GM12878 (cell line): ENCODE measurements at regions not wholly inside any gene's neighbourhood (a gene's known extent, or its start where the extent isn't known, plus 50 kb on each side); places are given as distances from the start of the nearest gene placed in this dataset.

ENCODE experiments used
- ATAC-seq: fragments of 200-7000 bp; cut with Tn5 transposase; 3 replicates; pipeline ENCODE4 v1.9.1; 2020; ENCODE audit warnings: mild to moderate bottlenecking, moderate library complexity
- BruUV-seq: library from RNA; stranded (reverse); fragments of 400-500 nt; replicated peaks from 2 replicates; lab custom pipeline; 2021; lab: Mats Ljungman, UMichigan
- CTCF ChIA-PET: fragments of 300-600 bp; sonication (Branson Sonifier 250); formaldehyde crosslinking; extraction: SDS; loops from one replicate; lab custom pipeline; 2021; ENCODE audit warnings: inconsistent platforms; lab: Yijun Ruan, JAX
- POLR2A ChIA-PET: fragments of 350-600 bp; formaldehyde crosslinking; extraction: SDS; loops from one replicate; lab custom pipeline; 2021; ENCODE audit warnings: inconsistent platforms; lab: Charles Lee
- RAD21 ChIA-PET: fragments of 300-600 bp; sonication (Branson Sonifier 250); formaldehyde crosslinking; loops from one replicate; lab custom pipeline; 2023; ENCODE audit warnings: antibody characterized with exemption; ENCODE audit not compliant: unreplicated experiment; lab: Charles Lee
- SMC1A ChIA-PET: fragments of 300-600 bp; sonication (Branson Sonifier 250); formaldehyde crosslinking; loops from one replicate; lab custom pipeline; 2023; ENCODE audit not compliant: unreplicated experiment, uncharacterized antibody; lab: Charles Lee
- DNase-seq: peaks from one replicate; pipeline ENCODE4 v3.0.0-alpha.2; 2011; ENCODE audit warnings: low read depth, low spot score
- FAIRE-seq: peaks from 3 replicates; lab custom pipeline; 2011; peaks lifted over from hg19 to GRCh38; lab: Jason Lieb, UNC
- H2AFZ ChIP-seq: 2 replicates; pipeline ENCODE4 v1.6.0; 2011; ENCODE audit warnings: low read depth, low read length, control low read depth; ENCODE audit not compliant: control insufficient read depth
- H3K27ac ChIP-seq: 2 replicates; pipeline ENCODE4 v1.5.1; 2011; ENCODE audit warnings: control low read depth; ENCODE audit not compliant: control insufficient read depth, insufficient read depth
- H3K27me3 ChIP-seq, 2 experiments: replicated peaks in 1 of 2; 2 replicates each; pipeline versions ENCODE4 v1.6.0 to v1.6.1; 2011; ENCODE audit warnings: low read length in 1 of 2; ENCODE audit not compliant: control insufficient read depth in 2 of 2, insufficient read depth in 2 of 2
- H3K36me3 ChIP-seq, 2 experiments: 2 replicates each; pipeline ENCODE4 v1.5.1; 2011; ENCODE audit warnings: low read length in 1 of 2; ENCODE audit not compliant: control insufficient read depth in 2 of 2, insufficient read depth in 2 of 2
- H3K4me1 ChIP-seq: 2 replicates; pipeline ENCODE4 v1.6.1; 2011; ENCODE audit warnings: mild to moderate bottlenecking, low read length, moderate library complexity, mixed read lengths; ENCODE audit not compliant: control insufficient read depth, insufficient read depth
- H3K4me2 ChIP-seq: 2 replicates; pipeline ENCODE4 v1.6.0; 2011; ENCODE audit warnings: control low read depth; ENCODE audit not compliant: control insufficient read depth, insufficient read depth
- H3K4me3 ChIP-seq: fragments of 200-600 bp; sonication (generic); 2 replicates; pipeline ENCODE4 v1.5.1; 2016
- H3K79me2 ChIP-seq: 2 replicates; pipeline ENCODE4 v1.6.0; 2011; ENCODE audit warnings: low read length; ENCODE audit not compliant: control insufficient read depth, insufficient read depth
- H3K9ac ChIP-seq: 2 replicates; pipeline ENCODE4 v1.8.0; 2011; ENCODE audit warnings: low read length, control low read depth, mixed read lengths; ENCODE audit not compliant: control insufficient read depth, insufficient read depth
- H3K9me3 ChIP-seq: replicated peaks from 3 replicates; pipeline ENCODE4 v1.5.1; 2011; ENCODE audit warnings: mild to moderate bottlenecking, low read length; ENCODE audit not compliant: control insufficient read depth, insufficient read depth
- H4K20me1 ChIP-seq: 2 replicates; pipeline ENCODE4 v1.6.0; 2011; ENCODE audit not compliant: control insufficient read depth, insufficient read depth
- CUX1 ChIP-seq: IDR thresholded peaks from 2 replicates; pipeline ENCODE4 v1.6.1; 2012; ENCODE audit warnings: improper control_type of control experiment, low read depth, low read length; ENCODE audit not compliant: insufficient replicate concordance
- HDGF ChIP-seq: fragments of 450-650 bp; IDR thresholded peaks from 2 replicates; pipeline ENCODE4 v1.6.1; 2016; ENCODE audit warnings: antibody characterized with exemption
- JUND ChIP-seq: IDR thresholded peaks from 2 replicates; pipeline ENCODE4 v1.6.1; 2012; ENCODE audit warnings: low read depth, mild to moderate bottlenecking, low read length, improper control_type of control experiment, moderate library complexity
- MXI1 ChIP-seq: fragments of 150-350 bp; IDR thresholded peaks from 2 replicates; pipeline ENCODE4 v1.6.1; 2011; ENCODE audit warnings: low read depth, mild to moderate bottlenecking, inconsistent platforms, low read length, improper control_type of control experiment
- NFXL1 ChIP-seq: fragments of 450-650 bp; IDR thresholded peaks from 2 replicates; pipeline ENCODE4 v1.6.1; 2017; ENCODE audit warnings: antibody characterized with exemption, mild to moderate bottlenecking, borderline replicate concordance
- NFYB ChIP-seq: IDR thresholded peaks from 2 replicates; pipeline ENCODE4 v1.6.1; 2011; ENCODE audit warnings: low read depth, mild to moderate bottlenecking, low read length, improper control_type of control experiment, moderate library complexity; ENCODE audit not compliant: insufficient read depth
- NR2C2 ChIP-seq: IDR thresholded peaks from 2 replicates; pipeline ENCODE4 v1.6.1; 2011; ENCODE audit warnings: borderline replicate concordance, low read depth; ENCODE audit not compliant: control insufficient read depth, insufficient read length
- PML ChIP-seq: IDR thresholded peaks from 2 replicates; pipeline ENCODE4 v1.6.1; 2012; ENCODE audit warnings: low read length, inconsistent platforms
- RELA ChIP-seq: fragments of 450-650 bp; IDR thresholded peaks from 2 replicates; pipeline ENCODE4 v1.8.0; 2014; ENCODE audit warnings: borderline replicate concordance; ENCODE audit not compliant: partially characterized antibody
- SIN3A ChIP-seq: IDR thresholded peaks from 2 replicates; pipeline ENCODE4 v1.6.1; 2012; ENCODE audit warnings: low read depth, low read length, improper control_type of control experiment
- SP1 ChIP-seq: IDR thresholded peaks from one replicate; pipeline ENCODE4 v1.6.1; 2011; ENCODE audit warnings: low read depth, low read length
- TARDBP ChIP-seq: IDR thresholded peaks from 2 replicates; pipeline ENCODE4 v1.6.1; 2016; ENCODE audit warnings: borderline replicate concordance
- WGBS: methylation state at CpG from one replicate; pipeline ENCODE4 v1.1.6; 2016; ENCODE audit warnings: low lambda C conversion rate; ENCODE audit not compliant: insufficient replicate concordance, insufficient coverage; ENCODE audit errors: missing lambda C conversion rate; 5-methylcytosine and 5-hydroxymethylcytosine counted together
- in situ Hi-C: fragments of 300-500 bp; cut with MboI; formaldehyde crosslinking; loops from 9 replicates; pipeline ENCODE4 v1.14.3; 2018; ENCODE audit warnings: mixed read lengths
- intact Hi-C: fragments of 100-400 bp; cut with micrococcal nuclease; formaldehyde crosslinking; loops from one replicate; pipeline ENCODE4 v1.14.2; 2022; ENCODE audit not compliant: unreplicated experiment
- TF ChIP-seq, protein P1 (sequence below): fragments of 450-650 bp; IDR thresholded peaks from 2 replicates; pipeline ENCODE4 v1.6.1; 2017; ENCODE audit warnings: low read depth, mild to moderate bottlenecking, moderate library complexity
- TF ChIP-seq, protein P2 (sequence below): IDR thresholded peaks from 2 replicates; pipeline ENCODE4 v1.6.1; 2011; ENCODE audit warnings: low read depth, mild to moderate bottlenecking, low read length, moderate library complexity, borderline replicate concordance; ENCODE audit errors: extremely low read depth
- TF ChIP-seq, protein P3 (sequence below): fragments of 450-650 bp; IDR thresholded peaks from 2 replicates; pipeline ENCODE4 v1.6.1; 2014; ENCODE audit warnings: mild to moderate bottlenecking

DNA sequence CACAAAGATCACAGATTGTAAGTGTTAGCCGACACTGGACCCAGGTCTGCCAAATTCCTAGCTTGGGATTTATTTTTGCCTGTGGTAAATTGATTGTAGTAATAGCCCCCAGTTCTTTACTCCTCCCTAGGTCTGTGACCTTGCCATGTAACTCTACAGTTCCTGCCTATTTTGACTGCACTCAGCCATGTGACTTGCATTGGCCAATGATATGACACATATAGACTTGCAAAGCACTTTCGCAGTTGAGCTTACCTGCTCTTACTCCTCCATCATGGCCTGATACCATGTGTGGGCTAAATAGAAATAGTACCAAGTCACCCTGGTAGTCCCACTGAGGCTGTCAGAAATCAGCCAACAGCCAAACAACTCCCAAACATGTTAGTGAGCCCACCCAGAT lies 240.3 kb downstream of the DUSP6 start (continued):
- TF ChIP-seq, protein P1, sequence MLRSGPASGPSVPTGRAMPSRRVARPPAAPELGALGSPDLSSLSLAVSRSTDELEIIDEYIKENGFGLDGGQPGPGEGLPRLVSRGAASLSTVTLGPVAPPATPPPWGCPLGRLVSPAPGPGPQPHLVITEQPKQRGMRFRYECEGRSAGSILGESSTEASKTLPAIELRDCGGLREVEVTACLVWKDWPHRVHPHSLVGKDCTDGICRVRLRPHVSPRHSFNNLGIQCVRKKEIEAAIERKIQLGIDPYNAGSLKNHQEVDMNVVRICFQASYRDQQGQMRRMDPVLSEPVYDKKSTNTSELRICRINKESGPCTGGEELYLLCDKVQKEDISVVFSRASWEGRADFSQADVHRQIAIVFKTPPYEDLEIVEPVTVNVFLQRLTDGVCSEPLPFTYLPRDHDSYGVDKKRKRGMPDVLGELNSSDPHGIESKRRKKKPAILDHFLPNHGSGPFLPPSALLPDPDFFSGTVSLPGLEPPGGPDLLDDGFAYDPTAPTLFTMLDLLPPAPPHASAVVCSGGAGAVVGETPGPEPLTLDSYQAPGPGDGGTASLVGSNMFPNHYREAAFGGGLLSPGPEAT: no peak
- TF ChIP-seq RELA (no peak), PML (no peak), SP1 (no peak), JUND (no peak)
- TF ChIP-seq, protein P2, sequence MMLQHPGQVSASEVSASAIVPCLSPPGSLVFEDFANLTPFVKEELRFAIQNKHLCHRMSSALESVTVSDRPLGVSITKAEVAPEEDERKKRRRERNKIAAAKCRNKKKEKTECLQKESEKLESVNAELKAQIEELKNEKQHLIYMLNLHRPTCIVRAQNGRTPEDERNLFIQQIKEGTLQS: no peak
- TF ChIP-seq, protein P3, sequence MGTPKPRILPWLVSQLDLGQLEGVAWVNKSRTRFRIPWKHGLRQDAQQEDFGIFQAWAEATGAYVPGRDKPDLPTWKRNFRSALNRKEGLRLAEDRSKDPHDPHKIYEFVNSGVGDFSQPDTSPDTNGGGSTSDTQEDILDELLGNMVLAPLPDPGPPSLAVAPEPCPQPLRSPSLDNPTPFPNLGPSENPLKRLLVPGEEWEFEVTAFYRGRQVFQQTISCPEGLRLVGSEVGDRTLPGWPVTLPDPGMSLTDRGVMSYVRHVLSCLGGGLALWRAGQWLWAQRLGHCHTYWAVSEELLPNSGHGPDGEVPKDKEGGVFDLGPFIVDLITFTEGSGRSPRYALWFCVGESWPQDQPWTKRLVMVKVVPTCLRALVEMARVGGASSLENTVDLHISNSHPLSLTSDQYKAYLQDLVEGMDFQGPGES: no peak

DNA sequence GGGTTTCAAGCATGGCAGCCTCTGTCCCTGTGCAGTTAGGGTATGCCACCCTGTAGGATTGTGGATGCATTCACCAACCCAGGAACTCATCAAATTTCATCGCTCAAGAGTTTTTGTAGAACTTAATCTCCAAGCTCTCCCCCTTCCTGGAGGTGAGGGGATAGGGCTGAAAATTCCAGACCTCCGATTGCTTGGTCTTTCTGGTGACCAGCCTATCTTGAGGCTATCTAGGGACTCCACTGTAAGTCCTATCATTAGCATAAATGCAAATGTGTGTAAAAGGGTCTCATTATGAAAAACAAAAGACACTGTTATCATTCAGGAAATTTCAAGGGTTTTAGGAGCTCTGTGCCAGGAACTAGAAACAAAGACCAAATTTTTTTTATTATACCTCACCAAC lies 244.0 kb downstream of the DUSP6 start:
- H3K79me2 ChIP-seq: no peaks in the 10 kb centered on the region
- H3K9ac ChIP-seq: no peak overlapping the region
- H3K9me3 ChIP-seq: no peaks in the 10 kb centered on the region
- in situ Hi-C loops: no loop called here
- intact Hi-C loops: no loop called here
- no peaks in the 10 kb centered on the region for H3K4me1 ChIP-seq
- no peak overlapping the region for H3K4me3 ChIP-seq
- ChIA-PET POLR2A (no interaction called here), SMC1A (no interaction called here), RAD21 (no interaction called here), CTCF (interaction anchor here (1.4 kb wide), 1 partner anchor 21 kb away, joined by 3 read pairs; no protein-coding TSS in a partner anchor)
- no peak overlapping the region for H3K27ac ChIP-seq
- 38% methylated on average over 2 of the region's 2 CpGs for WGBS
- no peaks in the 10 kb centered on the region for H3K27me3 ChIP-seq
- no peaks in the 10 kb centered on the region for H4K20me1 ChIP-seq
- no peak overlapping the region for H3K4me2 ChIP-seq
- DNase-seq (no peak), FAIRE-seq (no peak), ATAC-seq (no peak)
- H3K36me3 ChIP-seq: no peaks in the 10 kb centered on the region
- no TSS peak for BruUV-seq
- no peak overlapping the region for H2AFZ ChIP-seq
- TF ChIP-seq CUX1: no peak
- no peak for TF ChIP-seq TARDBP
- TF ChIP-seq SIN3A: no peak
- no peak for TF ChIP-seq NFYB
- no peak for TF ChIP-seq MXI1
- TF ChIP-seq NR2C2: no peak
- no peak for TF ChIP-seq HDGF
- no peak for TF ChIP-seq NFXL1
